ENCODE measurements at regions not wholly inside any gene's neighbourhood (a gene's known extent, or its start where the extent isn't known, plus 50 kb on each side); places are given as distances from the start of the nearest gene placed in this dataset.

DNA sequence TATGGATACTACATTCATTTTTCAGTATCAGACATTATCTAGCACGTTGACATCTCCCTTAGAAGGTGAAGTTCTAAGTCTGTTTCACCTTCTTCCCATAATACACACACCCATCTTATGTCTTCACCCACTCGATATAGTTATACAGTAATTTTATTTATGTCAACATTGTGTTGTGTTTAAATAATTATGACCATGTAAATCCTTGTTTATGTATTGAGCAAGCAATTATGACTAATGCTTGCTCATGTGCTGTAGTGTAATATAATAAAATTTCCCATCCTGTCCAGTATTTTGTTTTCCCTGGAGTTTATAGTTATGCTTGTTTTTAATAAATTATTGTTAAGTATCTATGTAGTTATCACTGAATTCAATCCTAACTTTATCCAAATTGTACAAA lies 163.2 kb downstream of the MTX2 start:
- no peak for TF ChIP-seq POLR2AphosphoS5 (IDR thresholded peaks at IDR 0.05; ENCODE audit: low read depth, low read length)
- no peak for TF ChIP-seq POLR2A (IDR thresholded peaks at IDR 0.05; ENCODE audit: low read depth, low read length)

All from GM12891 (cell line).